ENCODE measurements at regions not wholly inside any gene's neighbourhood (a gene's known extent, or its start where the extent isn't known, plus 50 kb on each side); places are given as distances from the start of the nearest gene placed in this dataset.

DNA sequence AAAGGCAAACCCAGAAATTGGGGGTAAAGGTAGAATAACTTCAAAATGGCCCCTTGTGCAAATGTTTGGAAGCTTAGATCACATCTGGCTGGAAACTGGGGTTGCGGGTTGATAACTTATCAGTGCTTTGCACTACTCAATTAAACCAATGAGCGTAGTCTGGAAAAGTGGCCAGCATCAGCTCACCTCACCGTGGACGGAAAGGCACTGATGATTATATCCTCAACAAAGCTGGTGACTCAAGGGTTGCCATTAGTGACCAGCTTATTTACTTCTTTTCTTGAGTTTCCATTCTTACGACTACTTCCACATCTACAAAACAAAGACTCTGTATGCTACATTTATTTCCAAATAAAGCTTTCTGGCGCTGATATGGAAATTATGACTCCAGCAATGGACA is 198.5 kb upstream of the HEY2 start:
- no peak overlapping the region for H3K4me3 ChIP-seq (ENCODE audit: low read length)
- TF ChIP-seq, protein P1, sequence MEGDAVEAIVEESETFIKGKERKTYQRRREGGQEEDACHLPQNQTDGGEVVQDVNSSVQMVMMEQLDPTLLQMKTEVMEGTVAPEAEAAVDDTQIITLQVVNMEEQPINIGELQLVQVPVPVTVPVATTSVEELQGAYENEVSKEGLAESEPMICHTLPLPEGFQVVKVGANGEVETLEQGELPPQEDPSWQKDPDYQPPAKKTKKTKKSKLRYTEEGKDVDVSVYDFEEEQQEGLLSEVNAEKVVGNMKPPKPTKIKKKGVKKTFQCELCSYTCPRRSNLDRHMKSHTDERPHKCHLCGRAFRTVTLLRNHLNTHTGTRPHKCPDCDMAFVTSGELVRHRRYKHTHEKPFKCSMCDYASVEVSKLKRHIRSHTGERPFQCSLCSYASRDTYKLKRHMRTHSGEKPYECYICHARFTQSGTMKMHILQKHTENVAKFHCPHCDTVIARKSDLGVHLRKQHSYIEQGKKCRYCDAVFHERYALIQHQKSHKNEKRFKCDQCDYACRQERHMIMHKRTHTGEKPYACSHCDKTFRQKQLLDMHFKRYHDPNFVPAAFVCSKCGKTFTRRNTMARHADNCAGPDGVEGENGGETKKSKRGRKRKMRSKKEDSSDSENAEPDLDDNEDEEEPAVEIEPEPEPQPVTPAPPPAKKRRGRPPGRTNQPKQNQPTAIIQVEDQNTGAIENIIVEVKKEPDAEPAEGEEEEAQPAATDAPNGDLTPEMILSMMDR (conservative IDR thresholded peaks at IDR 0.05; ENCODE audit: low read length), result no peak
- no peak for DNase-seq (ENCODE audit: low read depth)

DNA sequence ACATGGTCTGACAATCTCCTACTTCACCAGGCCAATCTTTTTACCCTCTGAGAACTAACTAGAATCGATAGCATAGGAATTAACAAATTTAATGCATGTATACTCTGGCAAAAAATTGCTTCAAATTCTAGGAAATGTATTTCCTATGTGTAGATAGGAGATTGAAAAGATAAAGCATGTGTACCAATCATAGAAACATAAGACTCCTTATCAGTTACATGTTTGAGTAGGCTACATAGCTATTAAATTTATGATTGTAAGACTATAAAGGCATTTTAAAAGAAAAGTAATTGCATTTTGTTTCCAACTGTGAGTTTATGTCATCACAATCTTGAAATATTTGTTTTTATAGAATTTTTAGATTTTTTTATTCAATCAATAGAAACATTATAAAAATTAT is 196.6 kb upstream of the HEY2 start:
- DNase-seq (ENCODE audit: low read depth), result no peak
- TF ChIP-seq, protein P1 (conservative IDR thresholded peaks at IDR 0.05; ENCODE audit: low read length), result no peak
- H3K4me3 ChIP-seq (ENCODE audit: low read length), result no peak overlapping the region

DNA sequence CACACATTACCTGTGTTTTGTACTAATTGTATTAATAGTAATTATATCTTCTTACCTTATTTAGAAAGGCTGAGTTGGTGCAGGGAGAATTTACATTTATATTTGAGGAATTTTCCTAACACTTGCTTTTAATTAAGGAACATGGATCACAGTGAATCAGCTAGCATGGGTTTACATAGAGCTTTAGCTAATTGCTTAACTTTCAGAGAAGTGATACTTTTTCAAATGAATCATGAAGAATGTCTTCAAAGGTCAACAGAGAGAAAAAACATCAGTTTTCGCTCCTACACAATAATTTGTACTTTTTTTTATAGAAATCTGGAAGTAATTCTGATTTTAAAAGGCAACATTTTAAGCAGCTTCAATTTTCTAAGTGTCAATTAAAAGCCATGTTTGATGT is 195.0 kb upstream of the HEY2 start:
- DNase-seq (ENCODE audit: low read depth), result peak; percentile 2
- TF ChIP-seq, protein P1 (conservative IDR thresholded peaks at IDR 0.05; ENCODE audit: low read length), result no peak
- no peak overlapping the region for H3K4me3 ChIP-seq (ENCODE audit: low read length)

DNA sequence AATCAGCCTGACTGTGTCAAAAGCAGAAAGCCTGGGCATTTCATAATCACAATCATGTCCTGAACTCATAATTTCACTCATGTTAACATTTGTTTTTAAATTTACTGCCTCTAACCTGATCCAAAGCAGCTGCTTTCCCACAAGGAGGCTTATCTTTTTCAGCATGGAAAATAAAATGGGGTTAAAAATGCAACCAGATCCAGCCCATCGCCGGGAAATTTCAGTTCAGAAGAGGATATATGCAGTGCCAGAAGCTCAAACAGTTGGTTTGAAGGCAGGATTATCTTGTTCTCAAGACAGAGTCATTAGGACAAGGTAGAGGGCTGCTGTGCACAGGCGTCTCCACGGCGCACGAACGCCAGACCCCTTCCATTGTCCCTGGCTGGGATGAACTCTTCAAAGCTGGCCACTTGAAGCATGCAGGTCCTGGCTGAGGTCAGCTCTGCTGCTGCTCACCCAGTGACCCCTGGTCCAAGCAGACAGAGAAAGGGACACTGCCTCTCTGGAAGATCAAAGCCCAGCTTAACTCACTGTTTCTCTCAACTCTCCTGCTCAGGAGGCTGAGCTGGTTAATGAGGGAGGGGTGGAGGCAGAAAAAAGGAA is 191.1 kb upstream of the HEY2 start:
- DNase-seq (ENCODE audit: low read depth), result no peak
- TF ChIP-seq, protein P1 (conservative IDR thresholded peaks at IDR 0.05; ENCODE audit: low read length), result no peak
- H3K4me3 ChIP-seq (ENCODE audit: low read length), result no peak overlapping the region

DNA sequence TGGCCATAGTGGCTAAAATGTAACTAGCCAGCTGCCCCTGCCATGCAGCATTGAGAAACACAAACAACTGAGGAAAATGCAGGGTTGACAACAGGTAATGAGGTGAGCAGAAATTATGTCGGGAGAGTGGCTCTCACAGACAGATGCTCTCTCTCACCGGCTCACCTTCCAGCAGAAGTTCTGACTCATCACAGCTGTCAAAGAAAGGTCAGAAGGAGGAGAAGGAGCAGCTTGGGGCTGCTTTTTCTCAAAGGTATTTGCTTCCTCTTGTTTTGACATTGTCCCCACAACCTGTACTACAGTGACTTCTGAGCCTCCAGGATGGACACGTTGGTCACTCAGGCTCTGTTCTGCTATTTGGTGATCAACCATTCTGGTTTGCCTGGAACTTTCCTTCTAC is 190.5 kb upstream of the HEY2 start:
- TF ChIP-seq, protein P1 (conservative IDR thresholded peaks at IDR 0.05; ENCODE audit: low read length), result no peak
- no peak overlapping the region for H3K4me3 ChIP-seq (ENCODE audit: low read length)
- no peak for DNase-seq (ENCODE audit: low read depth)

DNA sequence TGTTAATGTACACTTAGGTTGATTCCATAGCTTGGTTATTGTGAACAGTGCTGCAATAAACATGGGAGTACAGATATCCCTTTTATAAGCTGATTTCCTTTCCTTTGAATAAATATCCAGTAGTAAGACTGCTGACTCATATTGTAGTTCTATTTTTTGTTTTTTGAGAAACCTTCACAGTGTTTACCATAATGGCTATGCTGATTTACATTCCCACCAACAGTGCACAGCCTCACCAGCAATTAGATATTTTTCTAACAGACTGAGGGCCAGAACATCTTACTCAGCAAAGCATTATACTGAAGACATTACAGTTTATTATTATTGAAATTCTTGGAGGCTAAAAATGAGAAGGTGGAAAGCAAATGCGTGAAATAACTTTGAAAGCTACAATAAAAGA is 187.3 kb upstream of the HEY2 start:
- DNase-seq (ENCODE audit: low read depth), result no peak
- TF ChIP-seq, protein P1 (conservative IDR thresholded peaks at IDR 0.05; ENCODE audit: low read length), result no peak
- no peak overlapping the region for H3K4me3 ChIP-seq (ENCODE audit: low read length)

DNA sequence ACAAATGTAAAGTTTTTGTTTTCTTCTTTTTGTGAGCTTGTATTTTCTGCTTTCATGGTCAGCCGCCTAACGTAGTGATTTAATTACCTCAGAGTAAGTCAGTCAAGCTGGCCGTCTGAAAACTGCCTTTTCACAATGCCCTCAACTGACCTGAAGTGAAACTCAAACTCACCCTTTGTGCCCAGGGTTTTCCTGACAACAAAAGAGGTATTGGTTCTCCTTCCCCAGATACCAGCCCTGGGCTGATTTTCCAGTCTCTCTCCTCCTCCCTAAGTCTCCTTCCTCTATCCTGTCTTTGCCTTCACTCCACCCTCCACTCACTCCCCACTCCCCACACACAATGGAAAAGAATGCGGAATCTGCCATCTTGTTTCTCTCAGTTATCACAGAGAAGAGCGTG is 184.5 kb upstream of the HEY2 start:
- H3K4me3 ChIP-seq (ENCODE audit: low read length), result no peak overlapping the region
- no peak for DNase-seq (ENCODE audit: low read depth)
- TF ChIP-seq, protein P1 (conservative IDR thresholded peaks at IDR 0.05; ENCODE audit: low read length), result no peak
